GF-D8 (cell line): ENCODE measurements at regions not wholly inside any gene's neighbourhood (a gene's known extent, or its start where the extent isn't known, plus 50 kb on each side); places are given as distances from the start of the nearest gene placed in this dataset.

Source experiments
- DNase-seq: peaks from one replicate; lab custom pipeline; 2025; lab: John Stamatoyannopoulos, UW

DNA sequence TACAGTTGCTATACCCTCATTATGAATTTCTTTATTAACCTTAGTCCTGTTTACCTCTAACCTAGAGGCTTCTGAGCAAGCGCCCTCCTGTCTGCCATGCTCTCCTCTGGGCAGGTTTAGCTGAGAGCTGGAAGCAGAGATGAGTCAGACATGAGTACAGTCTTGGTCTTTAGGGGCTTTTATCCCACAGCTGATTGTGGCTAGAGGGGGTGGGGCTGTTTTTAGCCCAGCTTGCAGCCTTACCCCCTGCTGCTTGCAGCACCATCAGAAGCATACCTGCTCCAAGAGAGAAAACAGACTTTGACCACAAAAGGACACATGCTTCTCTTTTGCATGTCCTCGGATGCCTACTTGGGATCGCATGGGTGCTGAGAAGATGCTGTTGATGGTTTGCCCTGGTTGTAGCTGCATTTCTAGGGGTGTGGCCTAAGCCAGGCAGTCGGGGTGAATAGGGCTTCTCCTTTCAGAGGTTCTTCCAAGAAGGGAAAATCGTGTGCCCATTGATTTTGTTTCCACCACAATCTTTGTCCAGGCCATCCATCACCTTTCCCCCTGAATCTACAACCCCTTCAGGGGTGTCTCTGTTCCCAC is 115.0 kb upstream of the LGALSL start:
- no peak for DNase-seq

GRCh38 chr2:64341461-64341860 is 112.5 kb upstream of the LGALSL start:
- DNase-seq = no peak

DNA sequence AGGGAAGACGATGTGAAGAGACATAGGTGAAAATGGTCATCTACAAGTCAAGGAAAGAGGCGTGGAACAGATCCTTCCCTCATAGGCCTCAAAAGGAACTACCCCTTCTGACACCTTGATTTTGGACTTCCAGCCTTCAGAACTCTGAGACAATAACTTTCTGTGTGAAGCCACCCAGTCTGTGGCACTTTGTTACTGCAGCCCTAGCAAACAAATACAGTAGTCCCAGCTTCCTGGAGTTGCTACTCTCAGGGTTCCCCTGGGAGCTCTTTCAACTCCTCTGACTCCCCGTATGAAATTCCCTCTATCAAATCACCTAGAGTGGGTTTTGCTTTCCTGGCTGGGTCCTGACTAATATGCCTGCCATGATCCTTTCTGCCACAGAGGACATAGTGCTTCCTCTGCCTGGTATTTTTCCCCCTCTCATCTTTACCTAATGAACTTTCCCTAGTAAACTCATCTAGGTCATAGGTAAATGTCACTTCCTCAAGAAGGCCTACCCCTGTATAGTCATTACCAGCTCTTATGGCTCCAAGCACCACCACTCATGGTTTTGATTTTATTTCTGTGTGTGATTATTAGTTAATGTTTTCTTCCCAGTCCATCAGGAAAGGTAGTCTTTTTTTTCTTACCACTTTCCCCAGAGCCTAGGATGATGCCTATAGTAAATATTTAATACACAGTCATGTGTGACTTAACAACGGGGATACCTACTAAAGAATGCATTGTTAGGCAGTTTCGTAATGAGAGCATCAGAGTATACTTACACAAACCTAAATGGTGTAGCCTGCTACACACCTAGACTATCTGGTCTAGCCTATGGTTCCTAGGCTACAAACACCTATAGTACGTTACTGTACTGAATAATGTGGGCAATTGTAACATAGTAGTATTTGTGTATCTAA is 111.5 kb upstream of the LGALSL start:
- DNase-seq = no peak

DNA sequence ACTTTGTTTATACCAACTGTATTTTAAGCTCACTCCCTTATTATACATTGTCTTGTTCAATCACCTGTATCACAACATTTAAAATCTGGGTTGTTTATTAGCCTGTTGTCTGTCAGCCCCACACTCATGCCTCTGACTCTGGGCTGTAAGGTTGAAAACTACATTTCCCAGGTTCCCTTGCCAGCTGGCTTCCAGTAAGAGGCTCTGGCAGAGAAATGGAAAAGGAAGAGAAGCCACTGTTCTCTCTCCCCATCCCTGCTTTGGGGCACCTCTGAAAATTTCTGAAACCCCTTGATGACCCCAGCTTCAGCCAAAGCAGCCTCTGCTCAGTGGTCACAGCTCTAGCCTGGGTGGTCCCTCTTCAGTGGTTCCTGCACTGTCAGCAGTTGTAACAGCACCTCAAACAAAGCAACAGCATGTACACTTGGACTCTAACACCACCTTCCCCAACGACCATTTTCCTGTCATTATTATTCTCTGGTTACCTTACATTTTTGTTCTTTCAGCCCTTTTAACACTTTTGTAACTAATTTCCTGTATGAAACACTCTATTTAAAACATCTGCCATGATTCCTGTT is 108.9 kb upstream of the LGALSL start:
- DNase-seq = no peak

DNA sequence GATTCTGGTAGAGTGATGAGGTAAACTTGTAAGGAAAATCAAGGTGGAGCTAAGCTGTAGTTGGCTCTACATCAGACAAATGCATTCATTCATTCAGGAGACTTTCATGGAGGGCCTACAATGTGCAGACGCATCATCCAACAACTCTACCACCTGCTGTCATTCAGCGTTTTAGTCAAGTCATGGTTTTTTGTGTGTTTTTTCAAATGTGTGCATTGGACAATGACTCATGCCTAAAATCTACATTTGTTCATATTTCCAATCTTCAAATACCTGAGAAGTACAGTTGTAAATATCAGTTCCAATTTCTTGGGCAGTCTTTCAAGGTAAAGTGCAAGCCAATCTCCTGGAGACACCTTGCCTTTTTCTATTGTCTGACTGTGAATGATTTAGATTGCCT is 108.0 kb upstream of the LGALSL start:
- DNase-seq = no peak

GRCh38 chr2:64348386-64349130 is 105.4 kb upstream of the LGALSL start:
- DNase-seq = no peak

DNA sequence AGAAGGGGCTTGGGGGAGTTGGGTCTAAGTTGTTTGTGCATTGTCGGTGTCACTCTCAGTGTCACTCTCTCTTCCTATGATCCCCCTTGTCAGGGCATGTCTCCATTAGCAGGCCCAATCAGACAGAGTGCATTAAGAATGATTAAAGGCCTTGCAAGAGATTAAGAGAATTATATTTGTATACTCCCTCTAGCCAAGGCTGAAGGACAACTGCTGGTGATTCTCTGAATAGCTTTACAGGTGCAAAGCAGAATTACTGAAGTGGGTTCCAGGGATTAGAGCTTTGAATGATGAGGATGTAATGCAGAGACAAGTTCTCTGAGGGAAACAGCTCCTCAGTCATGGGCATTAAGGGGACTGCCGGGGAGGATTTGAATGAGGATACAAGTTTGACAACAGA is 104.8 kb upstream of the LGALSL start:
- DNase-seq = no peak

DNA sequence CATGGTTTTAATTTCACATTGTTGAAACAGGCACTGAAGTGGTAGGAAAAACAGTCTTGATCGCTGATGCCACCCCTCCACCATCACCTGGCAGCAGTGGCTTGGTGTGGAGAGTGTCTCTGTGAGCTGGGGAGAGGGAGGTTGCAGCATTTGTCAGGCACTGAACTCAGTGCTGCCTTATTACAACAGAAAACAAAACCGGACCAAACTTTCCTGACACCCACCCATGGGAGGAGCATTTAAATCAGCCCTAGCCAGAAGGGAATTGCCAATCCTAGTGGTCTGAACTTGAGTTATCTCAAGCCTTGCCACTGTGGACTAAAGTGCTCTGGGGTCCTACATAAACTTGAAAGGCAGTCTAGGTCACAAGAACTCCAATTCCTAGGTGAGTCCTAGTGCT is 103.0 kb upstream of the LGALSL start:
- DNase-seq = no peak

DNA sequence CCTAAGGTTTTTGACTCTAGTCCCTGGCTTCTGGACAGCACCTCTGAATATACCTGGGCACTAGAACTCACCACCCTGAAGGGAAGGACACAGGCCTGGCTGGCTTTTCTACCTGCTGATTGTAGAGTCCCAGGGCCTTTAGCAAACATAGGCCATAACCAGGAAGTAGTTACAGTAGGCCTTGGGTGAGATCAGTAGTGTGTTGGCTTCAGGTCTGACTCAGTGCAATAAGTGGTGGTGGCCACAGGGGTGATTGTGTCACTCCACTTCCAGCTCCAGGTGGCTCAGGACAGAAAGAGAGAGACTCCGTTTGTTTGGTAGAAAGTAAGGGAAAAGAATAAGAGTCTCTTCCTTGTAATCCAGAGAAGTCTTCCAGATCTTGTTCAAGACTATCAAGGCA is 101.7 kb upstream of the LGALSL start:
- no peak for DNase-seq

GRCh38 chr2:64354857-64355680 is 98.9 kb upstream of the LGALSL start:
- no peak for DNase-seq

DNA sequence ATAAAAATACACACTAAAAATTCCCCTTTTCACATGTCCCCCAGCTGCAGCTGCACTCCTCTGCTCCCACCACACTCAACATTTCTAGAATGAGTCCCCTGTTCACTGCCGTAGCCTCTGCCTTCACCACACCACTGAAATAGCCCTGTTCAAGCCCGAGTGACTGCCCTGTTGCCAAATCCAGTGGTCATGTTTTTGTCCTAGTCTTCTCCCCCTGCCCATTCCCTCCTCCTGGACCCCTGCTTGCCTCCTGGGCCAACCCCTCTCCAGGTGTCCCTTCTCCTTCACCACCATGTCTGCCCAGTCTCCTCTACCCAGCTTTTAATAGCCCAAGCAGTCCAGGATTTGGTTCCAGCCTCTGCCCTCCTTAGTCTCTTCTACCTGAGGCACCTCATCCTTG is 97.1 kb upstream of the LGALSL start:
- DNase-seq = no peak

GRCh38 chr2:64359171-64359891 is 94.6 kb upstream of the LGALSL start:
- no peak for DNase-seq

DNA sequence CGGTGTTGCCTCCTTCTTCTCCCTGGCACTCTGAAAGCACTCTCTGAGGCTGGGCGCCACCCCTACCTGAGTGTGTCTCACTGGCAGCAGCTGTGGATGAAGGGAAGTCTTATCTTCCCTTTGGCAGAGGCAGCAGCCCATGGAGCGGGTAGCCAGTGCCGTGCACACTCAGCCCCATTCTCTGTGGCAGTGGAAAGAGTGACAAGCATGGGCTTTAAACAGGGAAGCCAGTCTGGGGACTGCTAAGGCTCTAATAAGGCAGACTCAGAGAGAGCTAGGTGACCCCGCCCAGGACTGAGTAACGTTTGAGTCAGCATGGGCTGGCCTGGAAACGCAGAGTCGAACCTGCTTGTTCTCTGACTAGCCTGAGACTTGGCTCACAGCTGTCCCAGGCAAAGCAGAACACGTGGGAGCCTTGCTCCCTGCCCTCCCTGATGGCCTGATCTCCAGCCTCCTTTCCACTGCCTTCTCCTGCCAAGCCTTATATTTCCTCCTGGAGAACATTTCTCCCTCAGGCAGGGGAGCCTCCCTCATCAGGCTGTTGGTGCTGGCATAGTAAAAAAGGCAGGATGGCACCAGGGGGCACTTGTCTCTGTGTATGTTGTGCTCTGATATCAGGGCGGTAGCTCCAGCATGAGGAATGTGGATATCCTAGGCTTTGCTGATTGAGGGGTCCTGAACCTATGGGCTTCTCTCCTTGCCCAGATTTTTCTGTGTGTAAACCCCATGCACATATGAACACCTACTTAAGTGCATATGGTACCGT is 93.9 kb upstream of the LGALSL start:
- no peak for DNase-seq

DNA sequence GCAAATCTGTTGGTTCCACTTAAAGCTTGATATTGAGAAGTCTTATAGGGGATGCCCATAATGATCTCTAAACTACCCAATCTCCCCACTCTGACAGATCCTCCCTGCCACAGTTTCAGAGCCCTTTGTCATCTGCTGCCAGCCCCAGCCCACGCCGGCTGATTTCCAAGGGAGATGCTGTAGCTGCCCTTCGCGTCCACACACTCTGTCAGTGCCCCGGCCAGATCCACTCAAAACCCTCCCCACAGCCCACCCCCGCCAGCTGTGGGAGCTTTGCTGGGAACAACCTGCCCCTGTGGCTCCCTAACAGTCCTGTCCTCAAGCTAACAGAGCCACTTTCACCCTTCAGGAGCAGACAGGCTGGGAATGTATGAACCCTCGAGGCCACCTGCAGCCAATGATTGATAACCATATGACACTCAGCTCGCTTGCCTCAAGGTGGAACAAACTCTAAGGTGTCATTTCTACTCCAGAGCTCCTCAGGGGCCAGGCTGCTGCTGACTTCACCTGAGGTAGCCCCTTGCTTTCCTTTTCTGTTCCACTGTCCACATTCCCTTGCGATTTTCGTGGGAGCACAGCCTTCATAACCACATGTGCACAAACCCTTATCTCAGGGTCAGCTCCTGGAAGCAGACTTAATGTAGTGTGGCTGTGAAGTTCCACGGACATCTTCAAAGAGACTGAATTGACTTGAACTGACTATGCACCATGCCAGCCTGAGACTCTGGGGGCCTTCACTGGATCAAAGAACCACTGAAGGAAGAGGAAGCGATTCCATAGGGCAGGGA is 92.6 kb upstream of the LGALSL start:
- DNase-seq = no peak

- DNase-seq = no peak
Measured at GRCh38 chr2:64362562-64363026, 91.4 kb upstream of the LGALSL start.

DNA sequence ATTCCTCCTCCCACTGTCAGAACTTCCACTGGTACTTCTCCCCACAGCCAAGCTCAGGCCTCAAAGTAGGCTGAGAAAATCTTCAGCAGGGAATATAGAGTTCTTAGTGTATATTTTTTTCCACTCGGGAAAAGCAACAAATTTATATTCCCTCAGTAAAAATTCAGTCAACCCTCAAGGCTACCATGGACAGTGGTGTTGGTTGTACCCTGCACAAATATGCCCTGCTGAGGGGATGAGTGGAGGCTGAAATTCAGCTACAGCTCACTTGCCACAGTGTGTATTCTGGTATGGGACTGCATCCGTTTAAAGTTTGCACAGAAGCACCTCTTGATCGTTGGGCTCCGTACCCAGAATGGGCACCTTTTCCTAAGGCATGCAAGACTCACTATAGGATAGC is 90.8 kb upstream of the LGALSL start:
- DNase-seq = no peak

GRCh38 chr2:64363848-64364247 is 90.1 kb upstream of the LGALSL start:
- no peak for DNase-seq

- no peak for DNase-seq
Measured at GRCh38 chr2:64367444-64368232, 86.3 kb upstream of the LGALSL start.

GRCh38 chr2:64369706-64370105 is 84.3 kb upstream of the LGALSL start:
- DNase-seq = no peak
